ENCODE measurements at regions not wholly inside any gene's neighbourhood (a gene's known extent, or its start where the extent isn't known, plus 50 kb on each side); places are given as distances from the start of the nearest gene placed in this dataset.
"Not testable (repeated sequence)": the region's sequence is repeated elsewhere in the genome, so short reads cannot be mapped to it uniquely, and the experiment has no call there.

GRCh38 chr2:125254010-125254409 lies 1228.9 kb downstream of the CNTNAP5 start:
- Histone ChIP-seq H3K4me1 (no peaks in the 10 kb centered on the region), H3K27ac (replicated peaks) (no peak overlapping the region), H3K4me3 (no peak overlapping the region), H3K36me3 (no peaks in the 10 kb centered on the region), H3K27me3 (ENCODE audit: low read depth) (no peaks in the 10 kb centered on the region), H3K9me3 (replicated peaks) (no peaks in the 10 kb centered on the region)
- DNase-seq = no peak
- no peak for TF ChIP-seq CTCF (IDR thresholded peaks at IDR 0.05; ENCODE audit: borderline replicate concordance)
- intact Hi-C loops (cut with micrococcal nuclease) = no loop called here

GRCh38 chr2:125259451-125259850 lies 1234.4 kb downstream of the CNTNAP5 start:
- H3K27ac ChIP-seq (replicated peaks) = no peak overlapping the region
- TF ChIP-seq CTCF (IDR thresholded peaks at IDR 0.05; ENCODE audit: borderline replicate concordance) = no peak
- H3K4me3 ChIP-seq = no peak overlapping the region
- no peaks in the 10 kb centered on the region for H3K27me3 ChIP-seq (ENCODE audit: low read depth)
- H3K36me3 ChIP-seq = no peaks in the 10 kb centered on the region
- no peaks in the 10 kb centered on the region for H3K4me1 ChIP-seq
- intact Hi-C loops (cut with micrococcal nuclease) = no loop called here
- DNase-seq = no peak
- no peaks in the 10 kb centered on the region for H3K9me3 ChIP-seq (replicated peaks)

DNA sequence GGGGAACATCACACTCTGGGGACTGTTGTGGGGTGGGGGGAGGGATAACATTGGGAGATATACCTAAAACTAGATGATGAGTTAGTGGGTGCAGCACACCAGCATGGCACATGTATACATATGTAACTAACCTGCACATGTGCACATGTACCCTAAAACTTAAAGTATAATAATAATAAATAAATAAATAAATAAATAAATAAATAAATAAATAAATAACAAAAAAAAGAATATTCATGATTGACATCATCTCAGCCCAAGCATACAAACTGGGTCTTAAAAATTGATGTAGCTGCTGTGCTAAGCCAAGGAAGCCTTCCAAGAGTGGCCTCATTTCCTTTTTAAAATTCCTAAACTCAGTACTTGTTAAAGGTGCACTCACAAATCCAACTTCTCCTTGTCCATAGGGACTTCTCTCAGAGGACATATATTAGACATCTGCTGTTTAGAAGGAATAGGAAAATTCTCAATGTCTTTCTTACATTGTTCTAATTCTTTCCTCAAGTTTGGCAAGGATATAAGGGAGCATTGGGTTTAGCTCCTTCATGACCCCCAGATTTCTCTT lies 1235.4 kb downstream of the CNTNAP5 start:
- intact Hi-C loops (cut with micrococcal nuclease); H3K36me3 ChIP-seq; H3K4me3 ChIP-seq; H3K27me3 ChIP-seq (ENCODE audit: low read depth); H3K27ac ChIP-seq (replicated peaks); H3K9me3 ChIP-seq (replicated peaks); H3K4me1 ChIP-seq; DNase-seq: not testable (repeated sequence)

GRCh38 chr2:125264453-125264852 lies 1239.4 kb downstream of the CNTNAP5 start:
- Histone ChIP-seq H3K27me3 (ENCODE audit: low read depth) (no peaks in the 10 kb centered on the region), H3K4me1 (no peaks in the 10 kb centered on the region), H3K4me3 (no peak overlapping the region), H3K9me3 (replicated peaks) (no peaks in the 10 kb centered on the region), H3K27ac (replicated peaks) (no peak overlapping the region), H3K36me3 (no peaks in the 10 kb centered on the region)
- intact Hi-C loops (cut with micrococcal nuclease) = no loop called here
- TF ChIP-seq CTCF (IDR thresholded peaks at IDR 0.05; ENCODE audit: borderline replicate concordance) = no peak
- no peak for DNase-seq

DNA sequence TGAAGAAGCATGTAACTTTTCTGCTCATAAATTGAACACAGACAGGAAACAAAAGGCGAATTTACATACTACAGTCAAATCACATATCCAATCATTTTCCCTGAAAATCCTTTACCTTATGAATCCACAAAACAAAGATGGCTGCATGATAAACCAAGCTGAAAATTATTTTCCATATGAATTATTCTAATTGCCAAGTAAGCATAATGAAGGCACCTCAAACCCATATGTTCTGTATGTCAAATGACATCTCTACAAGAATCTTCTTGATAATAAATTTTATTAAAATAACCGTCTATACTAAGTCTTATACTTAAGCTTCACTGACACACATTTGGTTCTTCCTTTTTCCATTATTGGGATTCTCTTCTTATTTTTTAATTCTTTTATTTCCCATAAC lies 1242.6 kb downstream of the CNTNAP5 start:
- Histone ChIP-seq H3K36me3 (no peaks in the 10 kb centered on the region), H3K4me3 (no peak overlapping the region), H3K9me3 (replicated peaks) (no peaks in the 10 kb centered on the region), H3K27me3 (ENCODE audit: low read depth) (no peaks in the 10 kb centered on the region), H3K4me1 (no peaks in the 10 kb centered on the region), H3K27ac (replicated peaks) (no peak overlapping the region)
- intact Hi-C loops (cut with micrococcal nuclease) = no loop called here
- no peak for TF ChIP-seq CTCF (IDR thresholded peaks at IDR 0.05; ENCODE audit: borderline replicate concordance)
- no peak for DNase-seq

DNA sequence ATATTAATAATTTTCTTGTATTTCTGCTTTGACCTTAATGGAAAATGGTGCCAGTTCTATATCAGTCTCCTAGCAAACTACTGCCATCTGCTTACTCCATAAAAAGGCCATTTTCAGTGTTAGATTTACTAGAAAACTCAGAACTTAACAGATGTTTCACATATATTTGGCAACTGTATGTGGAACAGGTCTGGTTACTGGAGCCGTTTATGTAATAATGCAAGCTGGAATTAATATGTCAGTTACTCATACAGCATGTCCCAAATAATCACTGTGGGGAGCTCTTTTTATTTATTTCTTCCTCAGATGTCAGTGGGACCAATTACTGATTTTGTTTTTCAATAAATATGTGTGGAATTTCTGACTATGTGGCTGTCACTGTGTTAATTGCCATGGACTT lies 1247.6 kb downstream of the CNTNAP5 start:
- no peaks in the 10 kb centered on the region for H3K9me3 ChIP-seq (replicated peaks)
- H3K27ac ChIP-seq (replicated peaks) = no peak overlapping the region
- no peak for TF ChIP-seq CTCF (IDR thresholded peaks at IDR 0.05; ENCODE audit: borderline replicate concordance)
- H3K27me3 ChIP-seq (ENCODE audit: low read depth) = no peaks in the 10 kb centered on the region
- H3K4me1 ChIP-seq = no peaks in the 10 kb centered on the region
- no peak for DNase-seq
- intact Hi-C loops (cut with micrococcal nuclease) = no loop called here
- H3K4me3 ChIP-seq = no peak overlapping the region
- H3K36me3 ChIP-seq = no peaks in the 10 kb centered on the region

Measured in left ventricle myocardium inferior (tissue), 1 donor.